Calu3 (cell line): ENCODE measurements at regions not wholly inside any gene's neighbourhood (a gene's known extent, or its start where the extent isn't known, plus 50 kb on each side); places are given as distances from the start of the nearest gene placed in this dataset.

Source experiments
- BruUV-seq: library from RNA; stranded (reverse); fragments of 400-500 nt; replicated peaks from 2 replicates; lab custom pipeline; 2021; lab: Mats Ljungman, UMichigan
- CTCF ChIA-PET: fragments of 300-600 bp; sonication (Branson Sonifier 250); formaldehyde crosslinking; loops from one replicate; lab custom pipeline; 2022; ENCODE audit warnings: antibody characterized with exemption; lab: Charles Lee
- DNase-seq: peaks from one replicate; pipeline ENCODE4 v3.0.0; 2022
- H3K27ac Mint-ChIP-seq: one replicate; pipeline ENCODE4 v1.8.0; 2022; ENCODE audit warnings: mixed read lengths; ENCODE audit not compliant: unreplicated experiment
- H3K27me3 Mint-ChIP-seq: one replicate; pipeline ENCODE4 v1.8.0; 2022; ENCODE audit warnings: mixed read lengths; ENCODE audit not compliant: unreplicated experiment
- H3K36me3 Mint-ChIP-seq: one replicate; pipeline ENCODE4 v1.8.0; 2022; ENCODE audit warnings: mild to moderate bottlenecking, moderate library complexity, mixed read lengths; ENCODE audit not compliant: insufficient read depth, unreplicated experiment
- H3K4me1 Mint-ChIP-seq: one replicate; pipeline ENCODE4 v1.8.0; 2022; ENCODE audit warnings: mild to moderate bottlenecking, low read depth, mixed read lengths; ENCODE audit not compliant: unreplicated experiment
- H3K4me3 Mint-ChIP-seq: one replicate; pipeline ENCODE4 v1.8.0; 2022; ENCODE audit warnings: mild to moderate bottlenecking, low read depth, moderate library complexity, mixed read lengths; ENCODE audit not compliant: unreplicated experiment
- H3K9me3 Mint-ChIP-seq: one replicate; pipeline ENCODE4 v1.8.0; 2022; ENCODE audit warnings: low read depth, mixed read lengths; ENCODE audit not compliant: unreplicated experiment
- intact Hi-C: fragments of 100-400 bp; cut with micrococcal nuclease; formaldehyde crosslinking; loops from one replicate; pipeline ENCODE4 v1.10.0; 2022; ENCODE audit not compliant: unreplicated experiment
- TF ChIP-seq, protein P1 (sequence below): fragments of 200-600 bp; IDR thresholded peaks from one replicate; pipeline ENCODE4 v1.8.0; 2022; ENCODE audit warnings: antibody characterized with exemption; ENCODE audit not compliant: unreplicated experiment

DNA sequence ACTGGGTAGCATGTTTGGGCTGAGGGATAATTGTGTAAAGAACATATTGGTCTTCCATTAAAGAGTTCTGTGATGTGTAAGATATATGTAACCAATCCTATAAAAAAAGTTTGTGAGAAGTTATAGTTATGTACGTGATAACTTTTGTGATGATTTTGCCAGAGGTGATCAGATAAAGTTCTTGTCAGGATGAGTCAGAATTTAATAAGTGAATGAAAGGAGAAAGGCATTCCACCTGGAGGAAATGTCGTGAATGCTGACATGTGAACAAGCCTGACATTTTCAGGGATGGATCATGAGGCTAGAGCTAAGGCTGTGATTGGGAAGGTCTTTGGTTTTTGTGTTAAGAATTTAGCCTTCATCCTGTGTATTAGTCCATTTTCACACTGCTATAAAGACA, 241.5 kb downstream of the SNAPC1 start:
- TF ChIP-seq, protein P1, sequence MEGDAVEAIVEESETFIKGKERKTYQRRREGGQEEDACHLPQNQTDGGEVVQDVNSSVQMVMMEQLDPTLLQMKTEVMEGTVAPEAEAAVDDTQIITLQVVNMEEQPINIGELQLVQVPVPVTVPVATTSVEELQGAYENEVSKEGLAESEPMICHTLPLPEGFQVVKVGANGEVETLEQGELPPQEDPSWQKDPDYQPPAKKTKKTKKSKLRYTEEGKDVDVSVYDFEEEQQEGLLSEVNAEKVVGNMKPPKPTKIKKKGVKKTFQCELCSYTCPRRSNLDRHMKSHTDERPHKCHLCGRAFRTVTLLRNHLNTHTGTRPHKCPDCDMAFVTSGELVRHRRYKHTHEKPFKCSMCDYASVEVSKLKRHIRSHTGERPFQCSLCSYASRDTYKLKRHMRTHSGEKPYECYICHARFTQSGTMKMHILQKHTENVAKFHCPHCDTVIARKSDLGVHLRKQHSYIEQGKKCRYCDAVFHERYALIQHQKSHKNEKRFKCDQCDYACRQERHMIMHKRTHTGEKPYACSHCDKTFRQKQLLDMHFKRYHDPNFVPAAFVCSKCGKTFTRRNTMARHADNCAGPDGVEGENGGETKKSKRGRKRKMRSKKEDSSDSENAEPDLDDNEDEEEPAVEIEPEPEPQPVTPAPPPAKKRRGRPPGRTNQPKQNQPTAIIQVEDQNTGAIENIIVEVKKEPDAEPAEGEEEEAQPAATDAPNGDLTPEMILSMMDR, result no peak
- no peaks in the 10 kb centered on the region for H3K36me3 Mint-ChIP-seq
- no peak overlapping the region for H3K4me3 Mint-ChIP-seq
- H3K27ac Mint-ChIP-seq, result no peak overlapping the region
- intact Hi-C loops, result no loop called here
- CTCF ChIA-PET, result no interaction called here
- DNase-seq, result no peak
- no peaks in the 10 kb centered on the region for H3K9me3 Mint-ChIP-seq
- no TSS peak for BruUV-seq
- no peaks in the 10 kb centered on the region for H3K27me3 Mint-ChIP-seq
- peaks cover 16% of the 10 kb centered on the region for H3K4me1 Mint-ChIP-seq

GRCh38 chr14:62006116-62006731, 244.0 kb downstream of the SNAPC1 start:
- intact Hi-C loops, result no loop called here
- no peak for DNase-seq
- Mint-ChIP-seq H3K4me3 (no peak overlapping the region), H3K9me3 (no peaks in the 10 kb centered on the region), H3K4me1 (peaks cover 16% of the 10 kb centered on the region), H3K27ac (no peak overlapping the region), H3K36me3 (no peaks in the 10 kb centered on the region), H3K27me3 (no peaks in the 10 kb centered on the region)
- BruUV-seq, result no TSS peak
- CTCF ChIA-PET, result no interaction called here
- TF ChIP-seq, protein P1, result no peak

DNA sequence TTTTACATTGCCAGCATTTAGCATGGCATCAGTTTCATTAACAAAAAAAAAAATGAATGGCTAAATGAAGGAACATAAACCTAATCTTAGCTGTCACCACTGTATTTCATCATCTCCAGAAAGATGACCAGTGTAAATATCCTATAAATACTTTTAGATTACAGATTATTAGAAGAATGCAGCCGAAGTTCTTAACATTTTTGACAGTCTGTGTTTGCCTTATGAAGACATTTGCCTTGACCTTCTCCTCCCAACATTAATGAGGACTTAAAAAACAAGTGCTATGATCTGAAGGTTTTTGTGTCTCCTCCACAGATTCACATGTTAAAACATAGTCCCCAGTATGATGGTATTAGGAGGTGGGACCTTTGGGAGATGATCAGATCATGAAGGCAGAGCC, 253.0 kb downstream of the SNAPC1 start:
- Mint-ChIP-seq H3K36me3 (no peaks in the 10 kb centered on the region), H3K4me1 (peaks cover 7% of the 10 kb centered on the region), H3K27me3 (no peaks in the 10 kb centered on the region), H3K27ac (no peak overlapping the region), H3K9me3 (no peaks in the 10 kb centered on the region), H3K4me3 (no peak overlapping the region)
- CTCF ChIA-PET, result no interaction called here
- DNase-seq, result no peak
- intact Hi-C loops, result no loop called here
- TF ChIP-seq, protein P1, result no peak
- no TSS peak for BruUV-seq

DNA sequence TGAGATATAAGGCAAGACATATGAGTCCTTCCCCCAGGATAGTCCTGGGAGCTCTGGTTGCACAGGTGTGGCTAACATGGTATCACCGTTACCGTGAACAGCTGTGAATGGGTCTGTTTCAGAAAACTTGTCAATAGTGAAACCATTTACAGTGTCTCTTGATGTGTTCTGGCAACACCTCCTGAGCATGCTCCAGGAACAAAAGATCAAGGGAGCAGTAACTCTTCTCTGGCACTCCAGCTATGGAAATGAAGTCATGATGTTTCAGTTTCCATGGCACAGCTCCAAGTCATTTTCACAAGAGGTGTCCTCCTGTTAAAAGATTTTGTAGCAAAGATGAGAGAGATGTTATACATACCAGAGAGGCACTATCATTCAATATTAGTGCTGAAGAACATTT, 253.7 kb downstream of the SNAPC1 start:
- H3K4me3 Mint-ChIP-seq, result no peak overlapping the region
- no peak for DNase-seq
- H3K36me3 Mint-ChIP-seq, result no peaks in the 10 kb centered on the region
- H3K27ac Mint-ChIP-seq, result no peak overlapping the region
- CTCF ChIA-PET, result no interaction called here
- no peaks in the 10 kb centered on the region for H3K9me3 Mint-ChIP-seq
- no TSS peak for BruUV-seq
- H3K4me1 Mint-ChIP-seq, result peaks cover 7% of the 10 kb centered on the region
- H3K27me3 Mint-ChIP-seq, result no peaks in the 10 kb centered on the region
- TF ChIP-seq, protein P1, result no peak
- intact Hi-C loops, result no loop called here
